ENCODE measurements at regions not wholly inside any gene's neighbourhood (a gene's known extent, or its start where the extent isn't known, plus 50 kb on each side); places are given as distances from the start of the nearest gene placed in this dataset.

DNA sequence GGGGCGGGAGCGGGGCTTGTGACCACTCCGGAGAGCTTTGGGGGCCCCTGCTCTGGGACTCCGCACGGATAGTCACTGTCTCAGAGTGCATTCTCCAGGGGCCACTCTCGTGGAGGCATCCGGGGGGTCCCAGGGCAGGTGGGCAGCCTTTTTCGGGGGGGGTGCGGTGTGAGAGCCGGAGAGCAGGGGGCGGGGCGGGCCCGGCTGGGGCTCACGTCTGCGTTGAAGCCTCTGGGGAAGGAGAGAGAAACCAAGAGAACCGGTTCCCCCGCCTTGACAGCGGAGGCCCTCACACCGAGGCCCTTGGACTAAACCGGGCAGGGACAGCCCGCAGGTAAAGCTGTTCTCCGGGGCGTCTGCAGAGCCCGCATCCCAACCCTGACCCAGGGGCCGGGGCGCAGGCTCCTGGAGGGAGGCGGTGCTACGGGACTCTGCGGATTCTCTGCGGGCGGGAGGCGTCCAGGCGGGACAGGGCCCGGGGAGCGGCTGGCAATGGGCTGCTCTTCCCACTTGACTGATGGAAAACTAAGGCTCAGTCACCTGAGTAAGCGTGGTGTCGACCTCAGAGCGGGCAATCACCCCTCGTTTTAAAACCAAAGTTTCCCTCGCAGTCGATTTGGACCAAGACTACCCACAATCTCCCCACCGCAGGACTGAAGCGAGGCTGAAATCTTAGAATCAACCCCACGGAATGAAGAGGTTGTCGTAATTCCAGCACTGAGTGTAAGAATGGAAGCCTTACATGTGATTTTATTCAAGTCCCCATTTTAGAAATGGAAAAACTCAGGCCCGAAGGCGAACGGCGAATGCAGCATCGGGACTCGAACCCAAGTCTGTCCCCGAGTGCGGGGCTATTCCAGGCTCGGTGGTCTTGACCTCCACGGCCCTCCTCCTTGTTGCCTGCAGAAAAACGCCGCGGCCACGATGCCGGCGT lies 49.6 kb upstream of the AMZ2 start:
- H2BK12ac ChIP-seq (ENCODE audit: low read depth, low read length) = no peak overlapping the region
- no peaks in the 10 kb centered on the region for H3K79me2 ChIP-seq (ENCODE audit: control insufficient read depth in 1 of 2, insufficient read depth in 2 of 2, low read length in 2 of 2)
- no peak overlapping the region for H3K9ac ChIP-seq (replicated peaks in 1 of 4; ENCODE audit: extremely low read depth in 1 of 4, low read depth in 3 of 4, low read length in 3 of 4)
- H3K4me3 ChIP-seq (ENCODE audit: extremely low read depth in 1 of 4, insufficient read depth in 2 of 4, low read depth in 3 of 4, low read length in 4 of 4) = peak overlapping the region in 2 of 4 experiments; percentile 40 to 61; a peak in 4 of 8 replicates
- H4K8ac ChIP-seq (ENCODE audit: extremely low read depth, insufficient read depth, low read length) = no peak overlapping the region
- H3K23me2 ChIP-seq (ENCODE audit: low read depth, low read length) = peaks cover 8% of the 10 kb centered on the region; the same call in 1 of the 2 replicates
- H2AK5ac ChIP-seq (ENCODE audit: low read depth, low read length) = no peak overlapping the region
- WGBS, 2 experiments (ENCODE audit: extremely low coverage in 1 of 2, insufficient coverage in 1 of 2, insufficient read length in 1 of 2, insufficient replicate concordance in 2 of 2, low coverage in 1 of 2, low lambda C conversion rate in 2 of 2, missing lambda C conversion rate in 1 of 2) = 15% methylated on average over 50 of the region's 61 CpGs; no CpG with 5 or more reads in 1 of the 2 experiments
- no peak overlapping the region for H3K27ac ChIP-seq (ENCODE audit: low read depth, low read length)
- POLR2A ChIA-PET (ENCODE audit: partially characterized antibody) = interaction anchor here (0.9 to 2.5 kb wide), 4 partner anchors 15 to 259 kb away, joined by 3 to 10 read pairs (median 5); partner anchors contain the start of gene WIPI1
- no peak overlapping the region for H2AFZ ChIP-seq (ENCODE audit: low read length)
- no peak overlapping the region for H2BK15ac ChIP-seq (ENCODE audit: low read length)
- no peak overlapping the region for H2BK120ac ChIP-seq (replicated peaks; ENCODE audit: low read depth, low read length)
- no peak overlapping the region for H3K4ac ChIP-seq (replicated peaks; ENCODE audit: insufficient read length, low read depth, low read length)
- H2BK20ac ChIP-seq (ENCODE audit: low read length) = no peak overlapping the region
- H3K79me1 ChIP-seq (ENCODE audit: low read depth, low read length) = no peaks in the 10 kb centered on the region
- DNase-seq (ENCODE audit: low read depth in 1 of 2, low spot score in 2 of 2) (peak in 1 of 2 experiments; percentile 70), FAIRE-seq (no peak)
- H3K56ac ChIP-seq (replicated peaks; ENCODE audit: insufficient read length, low read depth, low read length) = no peak overlapping the region
- no peak overlapping the region for H2BK5ac ChIP-seq (ENCODE audit: low read depth, low read length)
- peaks cover 0 to 2% of the 10 kb centered on the region in 2 experiments; a peak in 1 of 4 replicates for H3K9me3 ChIP-seq (ENCODE audit: insufficient read depth in 2 of 2, low read depth in 1 of 2, low read length in 1 of 2)
- peaks cover 0 to 7% (median 0%) of the 10 kb centered on the region in 4 experiments; a peak in 1 of 8 replicates for H3K36me3 ChIP-seq (ENCODE audit: control insufficient read depth in 2 of 4, insufficient read depth in 4 of 4, low read length in 3 of 4)
- no peak overlapping the region for H4K91ac ChIP-seq (replicated peaks; ENCODE audit: insufficient read length, low read length)
- CTCF ChIA-PET (ENCODE audit: partially characterized antibody) = interaction anchor here (1.1 to 4.6 kb wide), 8 partner anchors 8 to 301 kb away, joined by 3 to 63 read pairs (median 8); no protein-coding TSS in a partner anchor
- no peak overlapping the region for H3K23ac ChIP-seq (ENCODE audit: insufficient read length)
- no peak overlapping the region for H3K14ac ChIP-seq (ENCODE audit: insufficient read length)
- H4K5ac ChIP-seq (ENCODE audit: insufficient read length, low read depth, low read length) = no peak overlapping the region
- H3K4me1 ChIP-seq (replicated peaks in 1 of 4; ENCODE audit: control insufficient read depth in 3 of 4, insufficient read depth in 4 of 4, low read length in 3 of 4) = peaks cover 8 to 28% (median 15%) of the 10 kb centered on the region in 4 experiments
- peaks cover 3 to 15% of the 10 kb centered on the region in 2 experiments for H4K20me1 ChIP-seq (replicated peaks in 1 of 2; ENCODE audit: control insufficient read depth in 1 of 2, insufficient read depth in 2 of 2, low read length in 2 of 2)
- peaks cover 53 to 85% (median 68%) of the 10 kb centered on the region in 4 experiments for H3K27me3 ChIP-seq (replicated peaks in 1 of 4; ENCODE audit: control insufficient read depth in 3 of 4, extremely low read depth in 1 of 4, insufficient read depth in 3 of 4, low read length in 3 of 4)
- H3K4me2 ChIP-seq (ENCODE audit: insufficient read depth in 1 of 2, low read depth in 2 of 2, low read length in 2 of 2) = peak overlapping the region; percentile 75 to 93
- peak overlapping the region; percentile 32; the same call in 1 of the 2 replicates for H3K18ac ChIP-seq (ENCODE audit: extremely low read depth, low read length)
- TF ChIP-seq, protein P1, sequence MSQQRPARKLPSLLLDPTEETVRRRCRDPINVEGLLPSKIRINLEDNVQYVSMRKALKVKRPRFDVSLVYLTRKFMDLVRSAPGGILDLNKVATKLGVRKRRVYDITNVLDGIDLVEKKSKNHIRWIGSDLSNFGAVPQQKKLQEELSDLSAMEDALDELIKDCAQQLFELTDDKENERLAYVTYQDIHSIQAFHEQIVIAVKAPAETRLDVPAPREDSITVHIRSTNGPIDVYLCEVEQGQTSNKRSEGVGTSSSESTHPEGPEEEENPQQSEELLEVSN (IDR thresholded peaks at IDR 0.05) = no peak
- TF ChIP-seq BCL11A (IDR thresholded peaks at IDR 0.05; ENCODE audit: low read depth in 2 of 2, low read length in 2 of 2) (no peak), TAF1 (IDR thresholded peaks at IDR 0.05; ENCODE audit: low read depth, low read length) (no peak), EP300 (IDR thresholded peaks at IDR 0.05; ENCODE audit: borderline replicate concordance in 1 of 2, low read depth in 2 of 2, low read length in 2 of 2) (no peak), GABPA (IDR thresholded peaks at IDR 0.05; ENCODE audit: borderline replicate concordance, insufficient read depth, low read length) (no peak), CEBPB (IDR thresholded peaks at IDR 0.05; ENCODE audit: low read depth, low read length) (no peak)

Data from H1 (cell line).